H7 (cell line): ENCODE measurements at regions not wholly inside any gene's neighbourhood (a gene's known extent, or its start where the extent isn't known, plus 50 kb on each side); places are given as distances from the start of the nearest gene placed in this dataset.
A peak's percentile ranks its signal among the peaks of the same experiment; 100 is the strongest.

Source experiments
- DNase-seq: peaks from one replicate; pipeline ENCODE4 v3.0.0; 2012
- H3K27me3 ChIP-seq: 2 replicates; pipeline ENCODE4 v1.6.0; 2011; ENCODE audit warnings: mild to moderate bottlenecking, low read length; ENCODE audit not compliant: control insufficient read depth, insufficient read depth
- H3K36me3 ChIP-seq: replicated peaks from 2 replicates; pipeline ENCODE4 v1.5.1; 2011; ENCODE audit warnings: low read length; ENCODE audit not compliant: control insufficient read depth, insufficient read depth
- H3K4me3 ChIP-seq: 2 replicates; pipeline ENCODE4 v1.5.1; 2011; ENCODE audit warnings: low read depth, mild to moderate bottlenecking, control low read depth, low read length, moderate library complexity; ENCODE audit not compliant: insufficient read depth

- H3K36me3 ChIP-seq = no peaks in the 10 kb centered on the region
- DNase-seq = no peak
- no peak overlapping the region for H3K4me3 ChIP-seq
- H3K27me3 ChIP-seq = no peaks in the 10 kb centered on the region
Measured at GRCh38 chr16:66084306-66084705, 282.2 kb upstream of the CDH5 start.

- Histone ChIP-seq H3K36me3 (no peaks in the 10 kb centered on the region), H3K4me3 (no peak overlapping the region), H3K27me3 (no peaks in the 10 kb centered on the region)
- DNase-seq = no peak
Measured at GRCh38 chr16:66083171-66083570, 283.3 kb upstream of the CDH5 start.

- no peaks in the 10 kb centered on the region for H3K27me3 ChIP-seq
- H3K36me3 ChIP-seq = no peaks in the 10 kb centered on the region
- no peak for DNase-seq
- H3K4me3 ChIP-seq = no peak overlapping the region
Measured at GRCh38 chr16:66082424-66082823, 284.1 kb upstream of the CDH5 start.

- no peaks in the 10 kb centered on the region for H3K36me3 ChIP-seq
- no peaks in the 10 kb centered on the region for H3K27me3 ChIP-seq
- no peak overlapping the region for H3K4me3 ChIP-seq
- peak; percentile 22 for DNase-seq
Measured at GRCh38 chr16:66081775-66082366, 284.6 kb upstream of the CDH5 start.

- Histone ChIP-seq H3K27me3 (no peaks in the 10 kb centered on the region), H3K4me3 (no peak overlapping the region), H3K36me3 (no peaks in the 10 kb centered on the region)
- DNase-seq = no peak
Measured at GRCh38 chr16:66079671-66080334, 286.7 kb upstream of the CDH5 start.

GRCh38 chr16:66070140-66070917 is 296.2 kb upstream of the CDH5 start:
- H3K4me3 ChIP-seq = no peak overlapping the region
- H3K27me3 ChIP-seq = no peaks in the 10 kb centered on the region
- H3K36me3 ChIP-seq = no peaks in the 10 kb centered on the region
- DNase-seq = no peak

GRCh38 chr16:66069587-66069986 is 296.9 kb upstream of the CDH5 start:
- Histone ChIP-seq H3K4me3 (no peak overlapping the region), H3K36me3 (no peaks in the 10 kb centered on the region), H3K27me3 (no peaks in the 10 kb centered on the region)
- DNase-seq = no peak

- no peak for DNase-seq
- no peak overlapping the region for H3K4me3 ChIP-seq
- H3K36me3 ChIP-seq = no peaks in the 10 kb centered on the region
- H3K27me3 ChIP-seq = no peaks in the 10 kb centered on the region
Measured at GRCh38 chr16:66066404-66066803, 300.1 kb upstream of the CDH5 start.

- H3K4me3 ChIP-seq = no peak overlapping the region
- no peaks in the 10 kb centered on the region for H3K36me3 ChIP-seq
- no peaks in the 10 kb centered on the region for H3K27me3 ChIP-seq
- no peak for DNase-seq
Measured at GRCh38 chr16:66065925-66066324, 300.6 kb upstream of the CDH5 start.

GRCh38 chr16:66064801-66065530 is 301.5 kb upstream of the CDH5 start:
- Histone ChIP-seq H3K27me3 (no peaks in the 10 kb centered on the region), H3K4me3 (no peak overlapping the region), H3K36me3 (no peaks in the 10 kb centered on the region)
- no peak for DNase-seq

- Histone ChIP-seq H3K36me3 (no peaks in the 10 kb centered on the region), H3K4me3 (no peak overlapping the region), H3K27me3 (no peaks in the 10 kb centered on the region)
- DNase-seq = no peak
Measured at GRCh38 chr16:66058832-66059231, 307.7 kb upstream of the CDH5 start.

- H3K27me3 ChIP-seq = no peaks in the 10 kb centered on the region
- DNase-seq = no peak
- no peaks in the 10 kb centered on the region for H3K36me3 ChIP-seq
- H3K4me3 ChIP-seq = no peak overlapping the region
Measured at GRCh38 chr16:66058172-66058691, 308.3 kb upstream of the CDH5 start.

GRCh38 chr16:66057057-66057456 is 309.4 kb upstream of the CDH5 start:
- DNase-seq = no peak
- Histone ChIP-seq H3K36me3 (no peaks in the 10 kb centered on the region), H3K4me3 (no peak overlapping the region), H3K27me3 (no peaks in the 10 kb centered on the region)

- H3K27me3 ChIP-seq = no peaks in the 10 kb centered on the region
- H3K4me3 ChIP-seq = no peak overlapping the region
- DNase-seq = no peak
- H3K36me3 ChIP-seq = no peaks in the 10 kb centered on the region
Measured at GRCh38 chr16:66054095-66054494, 312.4 kb upstream of the CDH5 start.
